ENCODE measurements at regions not wholly inside any gene's neighbourhood (a gene's known extent, or its start where the extent isn't known, plus 50 kb on each side); places are given as distances from the start of the nearest gene placed in this dataset.
A peak's percentile ranks its signal among the peaks of the same experiment; 100 is the strongest.
"Not testable (repeated sequence)": the region's sequence is repeated elsewhere in the genome, so short reads cannot be mapped to it uniquely, and the experiment has no call there.

DNA sequence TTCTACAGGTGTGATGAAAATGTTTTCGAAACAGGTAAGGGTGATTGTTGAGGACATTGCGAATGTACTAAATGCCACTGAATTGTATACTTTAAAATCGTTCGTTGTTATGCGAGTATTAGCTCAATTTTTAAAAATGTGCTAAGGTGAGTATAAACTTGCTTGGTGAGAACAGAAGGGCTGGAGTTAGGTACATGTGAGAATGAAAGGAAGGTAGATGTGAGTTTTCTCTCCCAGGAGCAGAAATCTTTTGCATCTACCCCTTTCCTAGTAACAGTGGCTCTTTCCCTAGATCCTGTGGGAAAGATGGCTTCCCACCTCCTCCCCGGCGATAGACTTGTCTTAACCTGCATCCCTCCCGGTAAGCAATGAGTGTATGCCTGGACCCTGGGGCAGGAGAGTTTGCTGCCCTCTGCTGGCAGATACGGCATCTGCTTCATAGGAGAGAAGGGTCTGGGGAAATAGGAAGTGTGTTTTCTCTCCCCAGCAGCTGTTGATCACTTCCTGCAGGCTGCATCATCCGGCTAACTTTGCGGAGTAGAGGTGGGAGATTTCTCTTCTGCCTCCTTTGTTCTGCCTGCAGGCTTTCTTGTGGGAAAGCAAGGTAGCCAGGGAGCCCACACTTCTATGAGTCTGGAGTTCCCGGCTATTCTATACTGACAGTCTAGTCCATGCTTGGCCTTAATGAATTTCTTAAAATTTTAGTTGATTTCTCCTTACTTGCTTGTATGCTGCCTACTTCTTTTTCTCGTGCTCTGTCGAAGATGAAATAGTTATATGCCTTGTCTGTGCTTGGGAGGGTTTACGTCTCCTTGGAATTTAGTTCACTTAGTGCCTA, 373.3 kb upstream of the SEMA6A start:
- DNase-seq (ENCODE audit: low read depth): peak; percentile 42

GRCh38 chr5:116945613-116946382, 371.2 kb upstream of the SEMA6A start:
- DNase-seq (ENCODE audit: low read depth): not testable (repeated sequence)

DNA sequence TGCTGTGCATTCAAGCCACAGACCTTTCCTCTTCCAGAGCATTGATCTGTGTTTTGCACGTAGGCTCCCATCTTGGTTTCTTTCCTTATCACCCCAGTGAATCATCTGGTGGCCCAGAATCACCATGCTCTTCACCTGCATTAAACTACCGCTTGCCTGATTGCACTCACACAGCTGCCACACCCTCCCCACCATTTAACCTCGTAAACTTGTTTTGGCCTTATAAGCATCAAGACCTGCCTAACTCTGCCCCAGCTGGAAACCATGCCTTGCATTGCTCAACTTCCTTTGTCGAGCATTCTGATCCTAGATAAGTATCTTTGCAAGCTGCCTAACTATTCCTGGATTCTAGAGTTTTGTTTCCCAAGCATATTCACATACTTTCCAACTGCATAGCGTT, 369.6 kb upstream of the SEMA6A start:
- no peak for DNase-seq (ENCODE audit: low read depth)

GRCh38 chr5:116942622-116943021, 368.0 kb upstream of the SEMA6A start:
- no peak for DNase-seq (ENCODE audit: low read depth)

GRCh38 chr5:116939641-116940040, 365.0 kb upstream of the SEMA6A start:
- DNase-seq (ENCODE audit: low read depth): no peak

DNA sequence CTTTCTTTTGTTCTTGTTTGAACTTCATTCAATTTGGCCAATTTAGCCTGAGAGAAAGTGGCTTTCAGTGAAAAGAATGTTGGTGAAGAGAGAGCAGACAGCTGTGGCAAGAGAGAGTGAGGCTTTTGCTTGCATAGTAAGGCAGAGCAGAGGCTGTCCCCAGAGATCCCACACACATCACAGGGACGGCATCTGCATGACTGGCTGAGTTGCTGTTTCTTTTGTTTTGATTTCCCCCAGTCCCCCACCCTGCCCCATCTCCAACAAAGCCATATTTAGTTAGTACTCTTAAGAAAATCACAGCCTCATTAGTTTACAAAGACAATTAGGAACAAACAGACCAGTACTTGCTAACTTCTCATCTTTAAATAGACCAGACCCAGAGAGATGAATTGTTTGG, 363.9 kb upstream of the SEMA6A start:
- no peak for DNase-seq (ENCODE audit: low read depth)

- no peak for DNase-seq (ENCODE audit: low read depth)
Observed at GRCh38 chr5:116935561-116936162, 361.0 kb upstream of the SEMA6A start.

- no peak for DNase-seq (ENCODE audit: low read depth)
Observed at GRCh38 chr5:116930616-116931015, 356.0 kb upstream of the SEMA6A start.

GRCh38 chr5:116923344-116923743, 348.7 kb upstream of the SEMA6A start:
- DNase-seq (ENCODE audit: low read depth): no peak

DNA sequence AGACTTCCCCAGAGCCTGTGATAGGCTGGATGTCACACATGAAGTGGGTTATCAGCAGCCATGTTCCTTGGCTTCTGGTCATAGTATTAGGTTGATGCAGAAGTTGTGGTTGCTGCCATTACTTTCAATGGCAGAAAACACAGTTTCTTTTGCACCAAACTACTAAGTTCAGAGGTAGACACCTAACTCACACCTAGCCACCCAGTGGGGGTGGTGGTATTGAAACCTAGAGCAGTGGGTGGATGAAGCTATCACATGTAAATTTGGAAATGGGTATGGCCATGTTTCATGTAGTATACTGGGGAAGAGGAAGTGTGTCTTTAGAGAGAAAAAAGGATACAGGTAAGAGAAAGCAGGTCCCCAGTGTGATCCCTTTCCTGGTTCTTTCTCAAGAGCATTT, 347.9 kb upstream of the SEMA6A start:
- no peak for DNase-seq (ENCODE audit: low read depth)

- DNase-seq (ENCODE audit: low read depth): no peak
Observed at GRCh38 chr5:116914869-116915504, 340.4 kb upstream of the SEMA6A start.

DNA sequence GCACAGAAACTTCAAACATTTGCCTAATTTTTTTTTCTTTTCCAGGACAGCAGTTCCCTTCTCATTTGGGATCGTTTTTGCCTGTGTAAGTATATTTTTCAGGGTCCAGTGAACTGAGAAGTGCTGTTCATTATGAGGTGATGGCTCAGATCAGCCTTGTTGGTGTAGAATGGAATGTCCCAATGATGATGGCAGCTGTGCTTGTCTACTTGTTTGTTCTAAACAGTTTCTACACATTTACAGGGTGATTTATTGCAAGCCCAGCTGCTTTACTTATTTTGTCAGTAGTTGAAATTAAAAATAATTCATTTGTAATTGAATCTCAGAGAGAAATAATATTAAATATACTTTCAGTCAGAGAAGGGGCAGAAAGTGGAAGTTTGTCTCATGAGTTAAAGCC, 337.6 kb upstream of the SEMA6A start:
- DNase-seq (ENCODE audit: low read depth): no peak

DNA sequence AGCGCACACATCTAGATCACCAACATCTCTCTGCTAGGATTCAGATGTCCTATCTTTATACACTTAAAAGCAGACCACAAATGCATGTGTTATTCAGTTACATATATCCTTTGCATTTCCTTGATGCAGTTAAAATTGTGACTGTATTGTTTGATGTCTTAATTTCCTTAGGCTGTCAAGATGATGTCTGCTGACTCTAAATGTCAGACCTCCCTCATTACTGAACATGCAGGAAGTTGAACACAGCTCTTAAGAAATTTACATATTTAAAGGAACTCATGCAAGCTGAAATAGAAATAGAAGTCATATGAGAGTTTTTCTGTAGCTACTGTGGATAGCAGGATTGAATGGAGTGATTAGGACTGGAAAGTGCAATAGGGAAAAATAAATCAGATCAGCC, 336.5 kb upstream of the SEMA6A start:
- no peak for DNase-seq (ENCODE audit: low read depth)

- no peak for DNase-seq (ENCODE audit: low read depth)
Observed at GRCh38 chr5:116908537-116908936, 333.9 kb upstream of the SEMA6A start.

- DNase-seq (ENCODE audit: low read depth): no peak
Observed at GRCh38 chr5:116905885-116906284, 331.3 kb upstream of the SEMA6A start.

GRCh38 chr5:116900793-116901192, 326.2 kb upstream of the SEMA6A start:
- DNase-seq (ENCODE audit: low read depth): no peak

DNA sequence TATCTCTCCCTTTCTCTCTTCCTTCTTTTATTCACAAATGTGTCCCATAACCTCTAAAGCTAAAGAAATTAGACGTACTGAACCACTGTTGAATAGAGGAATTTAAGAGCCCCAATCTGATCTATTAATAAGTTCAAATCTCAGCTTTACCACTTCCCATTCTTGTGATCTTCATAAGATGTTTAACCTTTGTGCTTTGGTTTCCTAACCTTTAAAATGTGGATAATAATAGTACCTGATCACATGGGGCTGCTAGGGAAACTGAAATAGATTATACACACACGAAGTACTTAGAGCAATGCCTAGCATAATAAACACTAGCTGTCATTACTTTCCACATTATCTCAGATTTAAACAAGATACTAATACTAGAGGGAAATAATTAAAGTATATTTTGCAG, 324.3 kb upstream of the SEMA6A start:
- DNase-seq (ENCODE audit: low read depth): no peak

GRCh38 chr5:116897291-116897690, 322.7 kb upstream of the SEMA6A start:
- DNase-seq (ENCODE audit: low read depth): no peak

DNA sequence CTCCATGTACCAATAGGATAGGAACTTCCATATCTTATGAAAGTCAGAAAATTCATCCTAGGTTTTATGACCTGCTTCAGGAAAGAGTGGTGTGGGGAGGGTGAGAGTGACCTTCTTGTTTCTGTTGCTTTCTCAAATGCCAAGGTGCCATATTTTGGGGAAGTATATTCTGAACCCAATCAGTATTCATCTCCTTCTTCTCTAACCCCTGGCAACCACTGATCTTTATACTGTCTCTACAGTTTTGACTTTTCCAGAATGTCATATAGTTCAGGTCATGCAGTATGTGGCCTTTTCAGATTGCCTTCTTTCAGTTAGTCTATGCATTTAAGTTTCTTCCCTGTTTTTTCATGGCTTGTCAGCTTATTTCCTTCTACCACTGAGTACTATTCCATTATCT, 321.4 kb upstream of the SEMA6A start:
- DNase-seq (ENCODE audit: low read depth): no peak

- DNase-seq (ENCODE audit: low read depth): no peak
Observed at GRCh38 chr5:116892993-116893392, 318.4 kb upstream of the SEMA6A start.

DNA sequence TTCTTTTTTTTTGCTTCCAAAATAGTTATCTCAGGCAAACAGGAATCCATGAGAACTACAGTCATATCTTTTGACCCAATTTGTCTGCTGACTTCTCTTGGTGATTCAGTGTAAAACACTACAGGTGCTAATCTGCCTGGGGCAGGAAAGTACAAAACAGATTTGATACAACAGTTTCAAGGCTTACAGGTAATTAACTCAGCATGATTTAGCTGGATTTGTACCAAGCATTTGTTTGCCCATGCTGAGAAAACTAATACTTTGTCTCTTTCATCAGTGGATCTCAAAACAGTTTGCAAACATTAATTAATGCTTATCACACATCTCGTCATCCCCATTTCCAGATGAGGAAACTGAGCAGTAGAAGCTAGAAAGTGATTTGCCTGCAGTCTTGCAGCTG, 312.5 kb upstream of the SEMA6A start:
- no peak for DNase-seq (ENCODE audit: low read depth)

DNA sequence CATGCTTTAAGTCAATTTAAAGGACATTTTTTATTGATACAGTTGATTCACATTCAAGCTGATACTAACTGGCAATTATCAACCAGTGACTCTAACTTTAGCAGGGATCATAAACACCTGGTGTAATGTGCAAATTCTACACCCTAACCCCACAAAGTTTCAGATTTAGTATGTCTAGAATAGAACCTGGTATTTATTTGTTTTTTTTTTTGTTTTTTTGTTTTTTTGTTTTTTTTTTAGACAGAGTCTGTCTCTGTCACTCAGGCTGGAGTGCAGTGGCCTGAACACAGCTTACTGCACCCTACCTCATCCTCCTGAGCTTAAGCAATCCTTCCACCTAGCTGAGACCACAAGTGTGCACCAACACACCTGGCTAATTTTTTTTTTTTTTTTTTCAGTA, 311.2 kb upstream of the SEMA6A start:
- no peak for DNase-seq (ENCODE audit: low read depth)

- no peak for DNase-seq (ENCODE audit: low read depth)
Observed at GRCh38 chr5:116883875-116884274, 309.3 kb upstream of the SEMA6A start.

Data from activated T-cell treated with anti-CD3 and anti-CD28 coated beads for 24 hours (primary cell).